OCI-LY3 (cell line): ENCODE measurements at regions not wholly inside any gene's neighbourhood (a gene's known extent, or its start where the extent isn't known, plus 50 kb on each side); places are given as distances from the start of the nearest gene placed in this dataset.

Experiments used
- CTCF ChIP-seq: fragments of 200-600, 300-600 bp; sonication (generic); IDR thresholded peaks from 2 replicates; pipeline ENCODE4 v1.5.1; 2014; ENCODE audit warnings: antibody characterized with exemption, low read length, low read depth
- EZH2phosphoT487 ChIP-seq: fragments of 200-600 bp; shearing (Covaris generic); IDR thresholded peaks from 2 replicates; pipeline ENCODE4 v1.6.1; 2018; ENCODE audit warnings: antibody characterized with exemption, mixed run types, low read depth

GRCh38 chr18:23388357-23388756 lies 64.7 kb upstream of the RIOK3 start:
- TF ChIP-seq CTCF (no peak), EZH2phosphoT487 (no peak)
